Activated CD4-positive, alpha-beta T cell treated with anti-CD3 and anti-CD28 coated beads, Interleukin-2, amount 50 U/mL, for 16 hours (primary cell): ENCODE measurements at regions not wholly inside any gene's neighbourhood (a gene's known extent, or its start where the extent isn't known, plus 50 kb on each side); places are given as distances from the start of the nearest gene placed in this dataset.
A peak's percentile ranks its signal among the peaks of the same experiment; 100 is the strongest.

ENCODE experiments used
- DNase-seq: peaks from one replicate; pipeline ENCODE4 v3.0.0-alpha.2; 2020

- DNase-seq = no peak
Measured at GRCh38 chr2:37550190-37550589, 121.3 kb downstream of the CDC42EP3 start.

GRCh38 chr2:37551783-37552182, 119.7 kb downstream of the CDC42EP3 start:
- no peak for DNase-seq

DNA sequence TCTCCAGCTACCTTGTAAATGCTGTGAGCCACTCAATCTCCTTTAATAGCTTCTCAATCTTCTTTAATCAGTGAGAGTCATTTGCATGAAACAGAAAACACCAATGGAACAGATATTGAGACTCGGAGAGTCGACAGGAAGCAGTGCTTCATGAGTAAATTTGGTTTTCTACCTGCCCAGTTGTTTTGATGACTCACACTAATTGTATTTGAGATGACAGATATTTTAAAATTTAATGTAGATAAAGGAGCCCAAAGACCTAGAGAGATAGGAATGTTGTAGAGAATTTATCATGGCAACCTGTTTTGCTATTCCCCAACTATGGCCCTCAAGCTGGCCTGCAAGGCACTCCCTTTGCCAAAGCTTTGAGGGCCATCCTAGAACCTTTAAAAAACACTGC, 119.1 kb downstream of the CDC42EP3 start:
- no peak for DNase-seq

GRCh38 chr2:37553411-37554154, 117.9 kb downstream of the CDC42EP3 start:
- DNase-seq = no peak

DNA sequence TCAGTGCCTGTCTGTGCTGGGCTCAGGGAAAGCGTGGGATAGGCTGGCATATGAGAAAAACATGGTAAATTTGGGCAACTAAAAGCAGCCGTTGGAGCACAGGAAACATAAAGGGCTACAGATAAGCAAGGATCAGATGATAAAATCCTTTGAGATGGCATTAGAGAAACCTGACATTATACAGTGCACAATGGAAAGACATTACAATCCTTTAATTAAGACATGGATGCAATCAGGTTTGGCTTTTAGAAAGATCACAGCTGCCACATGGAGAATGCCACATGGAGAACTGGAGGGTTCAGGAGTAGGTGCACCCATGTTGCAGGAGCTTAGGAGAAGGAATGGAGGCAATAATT, 117.3 kb downstream of the CDC42EP3 start:
- DNase-seq = no peak

- DNase-seq = no peak
Measured at GRCh38 chr2:37554687-37555086, 116.8 kb downstream of the CDC42EP3 start.

GRCh38 chr2:37555457-37555856, 116.0 kb downstream of the CDC42EP3 start:
- peak; percentile 40 for DNase-seq

DNA sequence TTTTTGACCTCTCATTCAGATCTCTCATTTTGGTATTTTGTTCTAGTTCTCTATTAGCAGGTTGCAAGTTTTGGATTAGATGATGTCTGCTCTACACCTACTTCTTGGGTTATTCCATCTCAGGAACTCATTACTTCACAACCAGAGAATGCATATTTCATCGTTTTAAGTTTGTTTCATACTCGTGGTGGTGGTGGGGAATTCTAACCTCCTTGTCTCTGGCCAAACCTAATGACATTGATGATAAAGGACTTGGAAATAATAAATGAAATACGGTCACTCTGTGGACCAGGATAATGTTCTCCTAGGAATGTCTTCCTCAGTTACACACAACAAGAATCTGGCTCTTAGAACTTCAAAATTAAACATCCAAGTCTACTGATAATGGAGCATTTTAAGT, 115.2 kb downstream of the CDC42EP3 start:
- no peak for DNase-seq

GRCh38 chr2:37558623-37559022, 112.8 kb downstream of the CDC42EP3 start:
- DNase-seq = no peak

- DNase-seq = no peak
Measured at GRCh38 chr2:37560241-37560848, 111.1 kb downstream of the CDC42EP3 start.

GRCh38 chr2:37560863-37561614, 110.4 kb downstream of the CDC42EP3 start:
- no peak for DNase-seq

DNA sequence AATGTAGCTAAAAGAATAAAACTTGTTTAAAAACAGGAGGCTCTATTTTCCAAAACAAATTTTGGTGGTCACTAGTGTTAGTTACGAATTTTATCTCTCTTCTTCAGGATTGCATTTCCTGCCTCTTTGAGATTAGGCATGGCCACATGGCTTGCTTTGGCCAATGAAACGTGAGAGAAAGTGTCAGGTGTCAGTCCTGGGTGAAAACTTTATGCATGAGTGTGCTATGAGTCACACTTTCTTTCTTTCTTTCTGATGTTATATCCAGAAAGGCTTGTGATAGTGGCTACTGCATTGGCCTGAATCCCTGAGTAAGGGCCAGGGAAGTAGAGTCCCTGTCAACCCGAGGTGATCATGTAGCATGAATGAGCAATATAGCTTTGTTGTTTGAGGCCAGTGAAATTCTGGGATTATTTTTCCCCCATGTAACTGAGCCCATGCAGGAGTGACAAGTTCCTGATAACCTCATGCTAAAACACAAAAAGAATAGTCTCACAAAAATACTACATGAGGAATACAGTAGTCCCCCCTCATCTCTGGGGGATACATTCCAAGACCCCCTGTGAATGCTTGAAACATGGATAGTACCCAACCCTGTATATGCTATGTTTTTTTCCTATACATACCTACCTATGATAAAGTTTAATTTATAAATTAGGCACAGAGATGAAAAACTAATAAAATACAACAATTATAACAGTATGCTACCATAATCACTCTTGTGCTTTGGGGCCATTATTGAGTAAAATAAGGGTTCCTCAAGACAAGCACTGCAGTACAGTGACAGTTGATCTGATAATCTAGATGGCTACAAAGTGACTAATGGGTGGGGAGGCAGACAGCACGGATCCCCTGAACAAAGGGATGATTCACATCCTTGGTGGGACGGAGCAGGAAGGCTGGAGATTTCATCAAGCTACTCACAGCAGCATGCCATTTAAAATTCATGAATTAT, 109.5 kb downstream of the CDC42EP3 start:
- peak; percentile 77 for DNase-seq

DNA sequence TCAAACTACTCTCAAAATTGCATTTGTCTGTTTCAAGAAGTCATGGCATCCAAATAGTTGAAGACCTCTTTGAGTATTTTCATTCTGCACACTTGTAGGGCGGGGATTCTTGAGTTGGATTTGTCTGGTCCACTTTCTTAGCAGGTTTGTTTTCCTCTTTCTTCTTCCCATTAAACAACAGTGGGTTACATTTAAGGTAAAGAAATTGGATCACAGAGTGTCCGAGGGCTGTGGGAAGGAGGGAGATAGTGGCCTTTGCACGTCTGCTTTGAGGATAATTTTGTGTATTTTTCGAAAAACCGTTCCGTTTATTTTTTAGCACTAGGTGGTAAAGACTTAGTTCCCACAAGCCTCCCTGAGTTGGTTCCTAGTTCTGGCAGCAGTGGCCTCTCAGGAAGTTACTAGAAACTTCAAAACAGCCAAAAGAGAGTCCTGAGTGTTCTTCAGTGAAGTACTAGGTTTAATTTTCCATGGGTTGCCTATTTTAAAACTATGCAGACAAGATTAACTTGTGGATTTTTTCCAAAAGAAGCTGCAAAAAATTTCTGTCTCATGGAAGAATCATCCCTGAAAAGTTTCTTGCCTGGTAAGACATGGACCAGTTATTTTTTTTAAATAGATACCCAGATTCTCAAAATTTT, 107.9 kb downstream of the CDC42EP3 start:
- DNase-seq = no peak

- DNase-seq = no peak
Measured at GRCh38 chr2:37564356-37564755, 107.1 kb downstream of the CDC42EP3 start.

- no peak for DNase-seq
Measured at GRCh38 chr2:37566517-37566981, 104.9 kb downstream of the CDC42EP3 start.

- DNase-seq = peak; percentile 47
Measured at GRCh38 chr2:37568565-37568964, 102.9 kb downstream of the CDC42EP3 start.

- DNase-seq = no peak
Measured at GRCh38 chr2:37569131-37569823, 102.2 kb downstream of the CDC42EP3 start.

DNA sequence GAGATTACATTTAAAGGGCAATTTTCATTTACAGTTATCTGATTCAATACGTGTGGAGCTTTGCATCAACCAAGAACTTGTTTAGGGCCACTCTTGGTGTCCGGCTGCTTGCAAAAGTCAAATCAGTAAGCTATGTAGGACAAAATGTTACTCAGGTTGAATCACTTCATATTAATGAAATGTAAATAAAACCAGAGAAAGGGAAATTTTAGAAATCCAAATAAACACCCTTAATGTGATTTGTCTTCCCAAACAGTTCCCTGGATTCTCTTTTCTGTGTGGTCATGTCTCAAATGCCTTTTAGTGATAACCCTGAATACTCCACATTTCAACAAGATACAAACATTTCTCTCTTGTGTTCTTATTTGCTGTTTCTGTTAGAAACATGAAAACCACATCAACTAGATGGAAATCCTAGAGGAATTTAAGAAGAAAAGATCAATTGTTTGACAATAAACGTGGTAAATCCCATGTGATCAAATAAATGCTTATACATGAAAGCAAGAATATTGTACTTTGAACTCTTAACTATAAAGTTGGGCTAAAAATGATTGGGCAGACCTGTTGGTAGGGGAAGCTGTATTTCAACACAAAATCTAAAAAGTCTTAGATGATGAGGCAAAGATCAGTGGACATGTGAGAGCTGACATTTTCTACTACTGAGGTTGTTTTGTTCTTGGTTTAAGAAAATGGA, 101.3 kb downstream of the CDC42EP3 start:
- DNase-seq = no peak

- DNase-seq = peak; percentile 92
Measured at GRCh38 chr2:37570773-37571586, 100.5 kb downstream of the CDC42EP3 start.

DNA sequence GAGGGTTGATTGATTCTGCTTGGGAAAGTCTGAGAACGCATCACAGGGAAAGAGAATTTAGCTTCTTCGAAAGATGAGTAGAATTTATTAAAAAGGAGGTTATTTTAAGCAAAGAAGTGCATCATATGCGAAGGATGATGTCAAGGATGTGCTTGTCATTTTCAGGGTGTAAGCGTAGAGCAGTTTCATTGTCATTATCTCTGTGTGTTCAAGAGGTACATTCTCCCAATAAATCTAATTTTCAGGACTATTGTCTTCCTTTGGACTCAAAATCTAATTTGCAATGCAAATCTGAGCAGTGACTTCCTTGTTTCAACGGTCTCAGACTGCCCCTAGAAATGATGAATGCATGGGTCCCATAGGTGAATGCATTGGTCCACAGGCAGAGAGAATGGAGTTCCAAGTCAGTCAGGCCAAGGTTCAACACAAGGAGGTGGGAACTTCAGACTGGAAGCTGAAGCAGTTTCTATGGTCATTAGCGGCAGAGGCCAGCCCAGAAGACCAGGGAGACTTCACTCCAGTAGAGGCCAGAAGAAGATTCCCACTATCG, 99.8 kb downstream of the CDC42EP3 start:
- no peak for DNase-seq
